Gastrocnemius medialis (tissue), 4 donors: ENCODE measurements at regions not wholly inside any gene's neighbourhood (a gene's known extent, or its start where the extent isn't known, plus 50 kb on each side); places are given as distances from the start of the nearest gene placed in this dataset.

Experiments used
- CTCF ChIP-seq, 5 experiments: fragments of 450-650 bp in 3 of 5; fragments of 200-600 bp in 2 of 5; sonication (generic) in 2 of 5; IDR thresholded peaks in 4 of 5; conservative IDR thresholded peaks in 1 of 5; 1 replicate in 4 of 5; 2 replicates in 1 of 5; pipeline ENCODE4 v1.5.1; 2016 to 2019; ENCODE audit warnings: antibody characterized with exemption in 5 of 5, mild to moderate bottlenecking in 3 of 5, moderate library complexity in 3 of 5
- POLR2A ChIP-seq, 2 donors: fragments of 450-650 bp; IDR thresholded peaks; one replicate each; pipeline ENCODE4 v1.6.1; 2017; ENCODE audit warnings: antibody characterized with exemption in 2 of 2, mild to moderate bottlenecking in 2 of 2, moderate library complexity in 2 of 2

- no peak for TF ChIP-seq CTCF (IDR thresholded peaks at IDR 0.05 in 4 of 5, conservative IDR thresholded peaks at IDR 0.05 in 1 of 5)
- no peak for TF ChIP-seq POLR2A (IDR thresholded peaks at IDR 0.05)
Observed at GRCh38 chr1:60589046-60589748, 493.2 kb upstream of the NFIA start.
